ENCODE measurements at regions not wholly inside any gene's neighbourhood (a gene's known extent, or its start where the extent isn't known, plus 50 kb on each side); places are given as distances from the start of the nearest gene placed in this dataset.

GRCh38 chr3:177469216-177469615 lies 271.9 kb upstream of the TBL1XR1 start:
- TF ChIP-seq CTCF (IDR thresholded peaks at IDR 0.05; ENCODE audit: low read depth, low read length) (no peak), POLR2A (IDR thresholded peaks at IDR 0.05; ENCODE audit: extremely low read depth, insufficient read length) (no peak), MAX (IDR thresholded peaks at IDR 0.05; ENCODE audit: low read depth, low read length) (no peak), MYC (IDR thresholded peaks at IDR 0.05; ENCODE audit: low read depth, low read length) (no peak)
